ENCODE measurements at regions not wholly inside any gene's neighbourhood (a gene's known extent, or its start where the extent isn't known, plus 50 kb on each side); places are given as distances from the start of the nearest gene placed in this dataset.

DNA sequence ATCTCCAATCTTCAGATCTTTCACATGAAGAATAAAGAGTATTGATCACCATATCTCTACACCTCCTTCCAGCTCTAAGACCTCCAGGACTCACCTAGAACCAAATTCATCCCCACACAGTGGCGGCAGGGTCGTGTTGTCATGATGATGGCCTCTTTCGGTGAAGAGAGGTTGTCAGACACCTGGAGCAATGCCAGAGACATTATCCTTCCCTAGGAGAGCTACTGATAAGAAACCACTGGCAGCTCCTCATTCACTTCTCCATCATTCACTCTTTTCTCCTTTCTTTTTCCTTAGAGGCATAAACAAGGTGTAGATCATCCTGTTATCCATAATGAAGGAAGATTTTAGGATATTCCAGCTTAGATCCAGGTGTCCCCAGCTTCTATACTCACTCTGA, 197.9 kb upstream of the TNP1 start:
- TF ChIP-seq, protein P1, sequence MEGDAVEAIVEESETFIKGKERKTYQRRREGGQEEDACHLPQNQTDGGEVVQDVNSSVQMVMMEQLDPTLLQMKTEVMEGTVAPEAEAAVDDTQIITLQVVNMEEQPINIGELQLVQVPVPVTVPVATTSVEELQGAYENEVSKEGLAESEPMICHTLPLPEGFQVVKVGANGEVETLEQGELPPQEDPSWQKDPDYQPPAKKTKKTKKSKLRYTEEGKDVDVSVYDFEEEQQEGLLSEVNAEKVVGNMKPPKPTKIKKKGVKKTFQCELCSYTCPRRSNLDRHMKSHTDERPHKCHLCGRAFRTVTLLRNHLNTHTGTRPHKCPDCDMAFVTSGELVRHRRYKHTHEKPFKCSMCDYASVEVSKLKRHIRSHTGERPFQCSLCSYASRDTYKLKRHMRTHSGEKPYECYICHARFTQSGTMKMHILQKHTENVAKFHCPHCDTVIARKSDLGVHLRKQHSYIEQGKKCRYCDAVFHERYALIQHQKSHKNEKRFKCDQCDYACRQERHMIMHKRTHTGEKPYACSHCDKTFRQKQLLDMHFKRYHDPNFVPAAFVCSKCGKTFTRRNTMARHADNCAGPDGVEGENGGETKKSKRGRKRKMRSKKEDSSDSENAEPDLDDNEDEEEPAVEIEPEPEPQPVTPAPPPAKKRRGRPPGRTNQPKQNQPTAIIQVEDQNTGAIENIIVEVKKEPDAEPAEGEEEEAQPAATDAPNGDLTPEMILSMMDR (IDR thresholded peaks at IDR 0.05; ENCODE audit: insufficient read depth, low read depth, low read length): no peak
- no peak for TF ChIP-seq EZH2 (IDR thresholded peaks at IDR 0.05; ENCODE audit: insufficient read depth, low read length)
